ENCODE measurements at regions not wholly inside any gene's neighbourhood (a gene's known extent, or its start where the extent isn't known, plus 50 kb on each side); places are given as distances from the start of the nearest gene placed in this dataset.

DNA sequence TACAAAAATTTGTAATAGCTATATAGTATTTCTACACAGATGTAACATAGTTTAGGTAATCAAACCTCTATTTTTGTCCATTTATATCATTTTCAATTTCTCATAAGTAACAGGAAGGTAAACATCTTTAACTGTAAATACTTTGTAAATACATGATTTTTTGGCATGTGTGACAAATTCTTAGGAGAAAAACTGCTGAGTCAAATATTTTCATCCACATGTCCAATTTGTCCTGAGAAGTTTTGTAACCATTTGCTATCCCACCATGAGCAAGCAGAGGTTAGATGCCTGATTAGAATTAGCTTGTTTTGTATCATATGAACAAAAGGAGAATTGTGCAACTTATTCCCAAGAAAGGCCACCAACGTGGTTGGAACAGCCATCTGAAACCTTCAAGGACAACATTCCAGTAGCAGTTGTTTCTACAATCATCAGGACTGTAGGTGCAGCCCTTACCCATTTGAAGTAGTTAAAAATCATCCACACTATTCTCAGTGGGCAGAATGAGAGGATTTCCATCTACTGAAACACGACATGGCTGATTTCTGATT is 139.6 kb upstream of the MPPED2 start:
- TF ChIP-seq, protein P1, sequence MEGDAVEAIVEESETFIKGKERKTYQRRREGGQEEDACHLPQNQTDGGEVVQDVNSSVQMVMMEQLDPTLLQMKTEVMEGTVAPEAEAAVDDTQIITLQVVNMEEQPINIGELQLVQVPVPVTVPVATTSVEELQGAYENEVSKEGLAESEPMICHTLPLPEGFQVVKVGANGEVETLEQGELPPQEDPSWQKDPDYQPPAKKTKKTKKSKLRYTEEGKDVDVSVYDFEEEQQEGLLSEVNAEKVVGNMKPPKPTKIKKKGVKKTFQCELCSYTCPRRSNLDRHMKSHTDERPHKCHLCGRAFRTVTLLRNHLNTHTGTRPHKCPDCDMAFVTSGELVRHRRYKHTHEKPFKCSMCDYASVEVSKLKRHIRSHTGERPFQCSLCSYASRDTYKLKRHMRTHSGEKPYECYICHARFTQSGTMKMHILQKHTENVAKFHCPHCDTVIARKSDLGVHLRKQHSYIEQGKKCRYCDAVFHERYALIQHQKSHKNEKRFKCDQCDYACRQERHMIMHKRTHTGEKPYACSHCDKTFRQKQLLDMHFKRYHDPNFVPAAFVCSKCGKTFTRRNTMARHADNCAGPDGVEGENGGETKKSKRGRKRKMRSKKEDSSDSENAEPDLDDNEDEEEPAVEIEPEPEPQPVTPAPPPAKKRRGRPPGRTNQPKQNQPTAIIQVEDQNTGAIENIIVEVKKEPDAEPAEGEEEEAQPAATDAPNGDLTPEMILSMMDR (conservative IDR thresholded peaks at IDR 0.05; ENCODE audit: low read depth, low read length) = no peak
- no peak for TF ChIP-seq CHD1 (IDR thresholded peaks at IDR 0.05; ENCODE audit: low read depth, low read length)
